GM10266 (cell line): ENCODE measurements at regions not wholly inside any gene's neighbourhood (a gene's known extent, or its start where the extent isn't known, plus 50 kb on each side); places are given as distances from the start of the nearest gene placed in this dataset.

ENCODE experiments used
- DNase-seq: peaks from one replicate; pipeline ENCODE4 v3.0.0; 2012; ENCODE audit errors: extremely low spot score
- CTCF ChIP-seq: IDR thresholded peaks from 2 replicates; pipeline ENCODE4 v1.5.1; 2012; ENCODE audit warnings: mild to moderate bottlenecking, low read depth; ENCODE audit not compliant: control insufficient read depth, insufficient read depth; ENCODE audit errors: missing control alignments

GRCh38 chr12:25692115-25693035, 139.3 kb upstream of the LMNTD1 start:
- no peak for TF ChIP-seq CTCF

GRCh38 chr12:25694072-25694471, 141.0 kb upstream of the LMNTD1 start:
- TF ChIP-seq CTCF = no peak
- no peak for DNase-seq

More at GRCh38 chr12:25692115-25693035, 139.3 kb upstream of the LMNTD1 start:
- no peak for DNase-seq

GRCh38 chr12:25695574-25695973, 142.5 kb upstream of the LMNTD1 start:
- DNase-seq = no peak
- no peak for TF ChIP-seq CTCF

- DNase-seq = no peak
- TF ChIP-seq CTCF = no peak
Measured at GRCh38 chr12:25698772-25699171, 145.7 kb upstream of the LMNTD1 start.

- no peak for DNase-seq
- TF ChIP-seq CTCF = no peak
Measured at GRCh38 chr12:25699454-25699853, 146.4 kb upstream of the LMNTD1 start.

GRCh38 chr12:25701290-25701689, 148.2 kb upstream of the LMNTD1 start:
- DNase-seq = no peak
- no peak for TF ChIP-seq CTCF

GRCh38 chr12:25702553-25702952, 149.5 kb upstream of the LMNTD1 start:
- no peak for TF ChIP-seq CTCF
- no peak for DNase-seq
